HUES64 (cell line): ENCODE measurements at regions not wholly inside any gene's neighbourhood (a gene's known extent, or its start where the extent isn't known, plus 50 kb on each side); places are given as distances from the start of the nearest gene placed in this dataset.
"Not testable (repeated sequence)": the region's sequence is repeated elsewhere in the genome, so short reads cannot be mapped to it uniquely, and the experiment has no call there.

ENCODE experiments used
- H3K27ac ChIP-seq: 2 replicates; pipeline ENCODE4 v1.7.0; 2013; ENCODE audit warnings: low read depth, low read length, inconsistent platforms
- H3K27me3 ChIP-seq: 2 replicates; pipeline ENCODE4 v1.6.1; 2013; ENCODE audit warnings: mild to moderate bottlenecking, low read length; ENCODE audit not compliant: insufficient read depth
- H3K36me3 ChIP-seq: 2 replicates; pipeline ENCODE4 v1.6.1; 2013; ENCODE audit warnings: mild to moderate bottlenecking, low read length; ENCODE audit not compliant: insufficient read depth
- H3K4me1 ChIP-seq: 2 replicates; pipeline ENCODE4 v1.6.1; 2013; ENCODE audit warnings: mild to moderate bottlenecking, low read length, moderate library complexity; ENCODE audit not compliant: insufficient read depth
- H3K4me3 ChIP-seq: 2 replicates; pipeline ENCODE4 v1.5.1; 2013; ENCODE audit warnings: mild to moderate bottlenecking, low read length, moderate library complexity
- H3K9ac ChIP-seq: 2 replicates; pipeline ENCODE4 v1.6.1; 2013; ENCODE audit warnings: mild to moderate bottlenecking, low read depth, low read length
- H3K9me3 ChIP-seq: 2 replicates; pipeline ENCODE4 v1.6.1; 2013; ENCODE audit warnings: low read depth, low read length; ENCODE audit not compliant: insufficient read depth
- WGBS: fragments of 150-250, 120-280 bp; methylation state at CpG from one replicate; pipeline ENCODE4 v1.1.7; 2013; ENCODE audit warnings: missing lambda C conversion rate; 5-methylcytosine and 5-hydroxymethylcytosine counted together

DNA sequence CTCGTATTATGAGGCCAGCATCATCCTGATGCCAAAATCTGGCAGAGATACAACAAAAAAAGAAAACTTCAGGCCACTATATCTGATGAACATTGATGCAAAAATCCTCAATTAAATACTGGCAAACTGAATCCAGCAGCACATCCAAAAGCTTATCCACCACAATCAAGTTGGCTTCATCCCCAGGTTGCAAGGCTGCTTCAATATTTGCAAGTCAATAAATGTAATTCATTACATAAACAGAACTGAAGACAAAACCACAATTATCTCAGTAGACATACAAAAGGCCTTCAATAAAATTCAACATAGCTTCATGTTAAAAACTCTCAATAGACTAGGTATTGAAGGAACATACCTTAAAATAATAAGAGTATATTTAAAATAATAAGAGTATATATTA, 815.3 kb upstream of the SLITRK1 start:
- H3K27me3 ChIP-seq, H3K36me3 ChIP-seq, H3K9ac ChIP-seq, H3K4me1 ChIP-seq, H3K4me3 ChIP-seq, H3K27ac ChIP-seq, H3K9me3 ChIP-seq: not testable (repeated sequence)
- 95% methylated on average over 1 of the region's 1 CpG for WGBS

DNA sequence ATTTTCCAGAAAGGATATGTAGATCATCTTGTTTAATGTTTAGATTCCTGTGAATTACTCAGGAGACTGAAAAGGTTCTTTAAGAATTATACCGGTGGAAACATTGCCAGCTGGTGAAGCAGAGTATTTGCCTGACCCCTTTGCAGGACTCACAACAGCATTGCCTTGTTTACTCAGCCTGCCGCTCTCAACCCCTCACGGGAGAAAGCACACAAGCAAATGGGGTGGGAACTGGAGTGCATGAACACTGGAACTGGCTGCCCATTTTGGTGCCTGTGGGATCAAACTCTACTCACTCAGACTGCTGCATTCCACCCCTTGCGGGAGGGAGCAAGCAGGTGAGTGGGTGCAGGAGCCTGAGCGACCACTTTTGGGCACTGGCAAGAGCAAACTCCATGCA, 804.7 kb upstream of the SLITRK1 start:
- Histone ChIP-seq H3K36me3 (no peaks in the 10 kb centered on the region), H3K4me3 (no peak overlapping the region), H3K9me3 (no peaks in the 10 kb centered on the region), H3K9ac (no peak overlapping the region), H3K27me3 (no peaks in the 10 kb centered on the region), H3K27ac (no peak overlapping the region), H3K4me1 (no peaks in the 10 kb centered on the region)
- WGBS = 95% methylated on average over 5 of the region's 5 CpGs

DNA sequence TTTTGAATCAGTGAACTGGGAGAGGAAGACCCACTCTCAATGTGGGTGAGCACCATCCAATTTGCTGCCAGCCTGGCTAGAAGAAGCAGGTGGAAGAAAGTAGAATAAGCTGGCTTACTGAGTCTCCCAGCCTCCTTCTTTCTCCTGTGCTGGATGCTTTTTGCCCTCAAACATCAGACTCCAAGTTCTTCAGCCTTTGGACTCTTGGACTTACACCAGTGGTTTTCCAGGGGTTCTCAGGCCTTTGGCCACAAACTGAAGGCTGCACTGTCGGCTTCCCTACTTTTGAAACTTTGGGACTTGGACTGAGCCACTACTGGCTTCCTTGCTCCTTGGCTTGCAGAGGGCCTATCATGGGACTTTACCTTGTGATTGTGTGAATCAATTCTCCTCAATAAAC, 804.2 kb upstream of the SLITRK1 start:
- H3K4me3 ChIP-seq = no peak overlapping the region
- no peak overlapping the region for H3K9ac ChIP-seq
- H3K4me1 ChIP-seq = no peaks in the 10 kb centered on the region
- H3K27me3 ChIP-seq = no peaks in the 10 kb centered on the region
- WGBS = 100% methylated on average over 1 of the region's 1 CpG
- H3K9me3 ChIP-seq = no peaks in the 10 kb centered on the region
- H3K27ac ChIP-seq = no peak overlapping the region
- H3K36me3 ChIP-seq = no peaks in the 10 kb centered on the region

DNA sequence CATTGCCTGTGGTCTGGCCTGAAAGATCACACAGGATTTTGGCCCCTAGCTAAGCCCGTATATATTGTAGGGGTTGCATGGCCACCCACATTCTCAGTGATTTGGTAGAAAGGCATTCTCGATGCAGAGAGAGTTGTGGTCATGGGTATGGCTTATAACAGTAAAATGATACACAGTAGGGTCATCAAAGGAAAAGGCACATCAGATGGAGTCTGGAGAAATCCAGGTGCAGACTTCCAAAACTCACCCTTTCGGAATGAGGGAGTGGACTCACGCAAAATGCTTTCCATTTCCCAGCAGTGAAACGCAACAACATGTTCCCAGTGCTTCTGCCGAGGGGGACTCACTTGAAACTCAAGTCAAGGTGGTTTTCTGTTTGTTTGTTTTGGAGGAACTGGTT, 802.5 kb upstream of the SLITRK1 start:
- no peaks in the 10 kb centered on the region for H3K36me3 ChIP-seq
- no peaks in the 10 kb centered on the region for H3K4me1 ChIP-seq
- 96% methylated on average over 6 of the region's 6 CpGs for WGBS
- no peak overlapping the region for H3K4me3 ChIP-seq
- no peak overlapping the region for H3K27ac ChIP-seq
- no peak overlapping the region for H3K9ac ChIP-seq
- no peaks in the 10 kb centered on the region for H3K9me3 ChIP-seq
- H3K27me3 ChIP-seq = no peaks in the 10 kb centered on the region

DNA sequence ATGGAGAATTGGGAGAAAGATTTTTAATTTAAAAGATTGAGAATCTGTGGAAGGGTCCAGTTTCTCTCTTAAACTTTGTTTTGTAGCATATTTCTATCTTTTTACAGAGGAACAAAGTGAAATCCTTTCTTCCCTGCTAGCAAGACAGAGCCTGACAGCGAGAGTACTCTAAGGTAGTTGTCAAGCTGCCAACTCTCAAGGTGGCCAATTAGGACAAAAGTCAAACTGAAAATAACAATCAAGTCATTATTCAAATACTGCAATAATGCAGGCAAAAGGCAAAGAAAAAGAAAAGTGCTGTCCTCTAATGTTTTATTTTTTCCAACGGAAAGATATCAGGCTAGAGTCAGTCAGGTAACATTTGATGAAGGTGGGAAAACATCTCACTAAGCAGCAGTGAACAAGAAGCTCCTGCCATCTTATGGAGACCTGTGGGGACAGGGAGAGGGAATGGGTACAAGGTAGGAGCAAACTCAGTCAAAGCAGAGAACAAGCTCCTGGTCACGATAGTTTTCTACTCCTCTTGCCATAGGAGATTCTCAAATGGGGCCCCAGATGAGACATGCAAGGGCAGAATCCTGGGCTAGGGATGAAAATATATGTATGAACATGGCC, 801.9 kb upstream of the SLITRK1 start:
- 90% methylated on average over 3 of the region's 3 CpGs for WGBS
- Histone ChIP-seq H3K36me3 (no peaks in the 10 kb centered on the region), H3K4me3 (no peak overlapping the region), H3K27ac (no peak overlapping the region), H3K9ac (no peak overlapping the region), H3K9me3 (no peaks in the 10 kb centered on the region), H3K27me3 (no peaks in the 10 kb centered on the region), H3K4me1 (no peaks in the 10 kb centered on the region)

DNA sequence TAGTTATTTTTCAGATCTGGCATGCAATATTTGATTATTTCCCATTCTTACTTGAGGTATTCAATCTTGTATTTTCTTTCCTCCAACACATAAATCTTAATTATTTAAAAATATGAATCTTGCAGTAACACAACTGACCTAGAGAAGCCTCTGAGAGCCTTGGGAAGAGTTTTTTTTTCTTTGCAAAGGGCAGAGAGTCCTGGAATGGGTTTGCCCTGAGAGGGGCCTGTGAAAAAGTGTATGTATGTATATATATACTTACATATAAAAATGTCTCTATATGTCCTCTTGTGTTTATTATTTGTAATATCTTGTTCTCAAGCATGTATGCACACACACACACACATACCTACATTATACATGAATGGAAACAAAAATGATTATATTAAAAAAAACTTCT, 801.2 kb upstream of the SLITRK1 start:
- no peak overlapping the region for H3K27ac ChIP-seq

DNA sequence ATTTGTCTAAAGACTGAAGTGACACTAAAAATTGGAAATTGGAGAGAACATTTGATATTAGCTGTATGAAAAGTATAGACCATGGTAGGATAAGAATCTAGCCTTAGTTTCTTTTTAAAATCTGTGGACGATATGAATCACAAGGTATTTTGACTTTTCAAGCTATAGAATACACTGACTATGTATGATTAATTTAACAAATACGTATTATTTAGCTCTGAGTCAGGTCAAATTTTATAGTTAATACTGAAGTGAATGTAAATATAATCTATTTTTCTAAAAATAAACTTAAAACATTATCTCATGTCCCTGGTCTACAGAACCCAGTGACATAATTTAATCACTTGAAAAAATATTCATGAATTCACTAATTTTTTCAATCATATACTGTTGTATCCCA, 795.6 kb upstream of the SLITRK1 start:
- Histone ChIP-seq H3K27me3 (no peaks in the 10 kb centered on the region), H3K9ac (no peak overlapping the region), H3K4me1 (peaks cover under 1% of the 10 kb centered on the region; the same call in 1 of the 2 replicates), H3K9me3 (no peaks in the 10 kb centered on the region), H3K4me3 (no peak overlapping the region), H3K27ac (no peak overlapping the region), H3K36me3 (no peaks in the 10 kb centered on the region)
- WGBS = no CpG with 5 or more reads among the region's 2 CpGs

More for the DNA sequence above, 801.2 kb upstream of the SLITRK1 start:
- H3K36me3 ChIP-seq = no peaks in the 10 kb centered on the region
- no peak overlapping the region for H3K9ac ChIP-seq
- H3K9me3 ChIP-seq = no peaks in the 10 kb centered on the region
- no peaks in the 10 kb centered on the region for H3K27me3 ChIP-seq
- no peak overlapping the region for H3K4me3 ChIP-seq
- no peaks in the 10 kb centered on the region for H3K4me1 ChIP-seq

DNA sequence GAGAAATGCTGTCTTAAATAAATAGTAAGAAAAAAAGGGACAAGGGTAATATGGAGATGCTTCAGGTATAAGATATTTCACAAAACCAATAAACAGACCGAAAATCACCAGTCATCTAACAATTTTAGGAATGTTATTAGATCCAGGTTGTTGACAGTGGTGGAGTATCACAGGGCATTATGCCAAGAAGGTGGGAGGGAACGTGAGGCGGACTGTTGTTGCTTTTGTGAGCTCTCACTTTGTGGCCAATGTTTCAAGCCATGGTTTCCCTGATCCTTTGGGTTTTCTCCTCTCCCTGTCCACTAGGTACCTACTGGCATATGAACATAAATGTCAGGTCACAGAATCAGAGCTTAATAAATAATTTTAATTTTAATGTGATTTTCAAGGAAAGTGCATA, 790.3 kb upstream of the SLITRK1 start:
- H3K9me3 ChIP-seq = no peaks in the 10 kb centered on the region
- H3K4me3 ChIP-seq = no peak overlapping the region
- H3K27me3 ChIP-seq = no peaks in the 10 kb centered on the region
- H3K36me3 ChIP-seq = no peaks in the 10 kb centered on the region
- H3K4me1 ChIP-seq = peaks cover 7% of the 10 kb centered on the region; the same call in 1 of the 2 replicates
- H3K27ac ChIP-seq = no peak overlapping the region
- H3K9ac ChIP-seq = no peak overlapping the region
- 90% methylated on average over 2 of the region's 3 CpGs for WGBS

DNA sequence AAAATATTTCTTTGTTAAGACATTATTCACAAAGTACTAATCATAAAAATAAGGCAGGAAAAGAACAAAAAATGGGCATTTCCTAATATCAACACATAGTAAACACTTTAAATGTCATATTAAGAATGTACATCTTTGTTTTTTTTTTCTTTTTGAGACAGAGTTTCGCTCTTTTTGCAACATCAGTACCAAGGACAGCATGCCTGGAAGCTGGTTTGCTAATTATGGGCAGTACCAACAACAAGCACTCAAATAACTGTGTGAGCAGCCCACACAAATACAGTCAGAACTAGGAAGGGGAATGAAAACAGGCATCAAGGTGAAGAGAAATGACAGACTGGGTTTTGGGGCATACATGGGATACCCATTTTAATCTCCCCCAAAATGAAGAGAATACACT, 788.0 kb upstream of the SLITRK1 start:
- H3K36me3 ChIP-seq = no peaks in the 10 kb centered on the region
- H3K4me3 ChIP-seq = no peak overlapping the region
- no peaks in the 10 kb centered on the region for H3K9me3 ChIP-seq
- H3K27ac ChIP-seq = no peak overlapping the region
- WGBS = 83% methylated on average over 1 of the region's 1 CpG
- H3K27me3 ChIP-seq = no peaks in the 10 kb centered on the region
- H3K9ac ChIP-seq = no peak overlapping the region
- H3K4me1 ChIP-seq = peaks cover 7% of the 10 kb centered on the region; the same call in 1 of the 2 replicates

DNA sequence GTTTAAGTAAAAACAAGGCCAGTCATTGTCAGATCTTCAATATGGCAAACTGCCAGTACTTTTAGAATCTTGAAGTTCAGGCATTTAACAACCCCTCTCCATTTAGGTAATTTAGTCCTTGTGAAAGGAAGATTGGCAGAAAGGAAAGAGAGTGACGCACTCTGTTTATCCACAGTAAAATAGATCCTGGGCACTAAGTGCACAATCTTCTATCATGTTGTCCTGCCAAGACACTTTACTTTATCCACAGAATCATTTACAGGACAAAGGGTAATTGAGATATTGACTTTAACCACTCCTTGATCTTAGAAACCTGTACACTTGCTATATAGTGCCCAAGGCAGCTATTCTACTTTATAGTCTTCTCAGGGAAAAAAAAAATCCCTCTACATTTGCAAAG, 786.4 kb upstream of the SLITRK1 start:
- WGBS = no CpG with 5 or more reads among the region's 1 CpG
- Histone ChIP-seq H3K4me3 (no peak overlapping the region), H3K27ac (no peak overlapping the region), H3K9ac (no peak overlapping the region), H3K9me3 (no peaks in the 10 kb centered on the region), H3K27me3 (no peaks in the 10 kb centered on the region), H3K4me1 (peaks cover 7% of the 10 kb centered on the region; the same call in 1 of the 2 replicates), H3K36me3 (no peaks in the 10 kb centered on the region)

DNA sequence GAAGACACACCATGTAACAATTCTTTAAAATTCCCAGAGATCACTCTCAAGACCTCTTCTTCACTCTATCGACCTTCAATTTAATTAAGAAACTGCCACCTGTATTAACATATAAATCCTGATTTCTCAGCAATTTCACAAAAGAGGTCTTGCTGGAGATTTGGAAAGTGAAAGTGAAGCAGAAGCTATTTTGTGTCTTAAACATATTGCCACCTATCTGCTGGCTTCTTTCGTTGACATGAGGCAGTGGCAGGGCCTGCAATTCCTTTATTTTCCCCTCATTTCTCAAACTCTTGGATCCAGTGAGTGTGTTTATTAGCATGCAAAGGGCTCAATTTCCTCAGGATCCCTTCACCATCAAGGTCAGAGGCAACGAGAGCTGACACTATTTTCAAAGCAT, 780.2 kb upstream of the SLITRK1 start:
- H3K9ac ChIP-seq = no peak overlapping the region
- no peak overlapping the region for H3K27ac ChIP-seq
- peaks cover 10% of the 10 kb centered on the region for H3K4me1 ChIP-seq
- no peak overlapping the region for H3K4me3 ChIP-seq
- no peaks in the 10 kb centered on the region for H3K9me3 ChIP-seq
- 87% methylated on average over 3 of the region's 3 CpGs for WGBS
- H3K27me3 ChIP-seq = no peaks in the 10 kb centered on the region
- H3K36me3 ChIP-seq = no peaks in the 10 kb centered on the region

DNA sequence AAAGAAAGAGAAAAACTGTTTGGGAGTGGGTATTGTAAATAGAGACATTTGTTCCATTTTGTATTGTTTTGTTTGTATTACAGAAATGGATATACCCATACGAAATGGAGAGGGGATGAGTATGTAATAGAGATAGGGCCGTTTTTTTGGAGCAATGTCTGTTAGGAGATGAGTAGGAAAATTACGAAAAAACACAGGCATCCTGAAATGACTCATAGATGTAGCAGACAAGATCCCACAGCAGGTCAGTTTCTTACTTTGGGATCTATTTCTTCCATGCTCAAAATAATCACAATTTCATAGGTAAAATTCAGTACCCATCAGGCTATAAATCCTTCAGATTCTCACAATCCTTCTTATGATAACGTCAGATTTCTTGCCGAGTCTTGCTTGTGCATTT, 779.4 kb upstream of the SLITRK1 start:
- Histone ChIP-seq H3K9me3 (no peaks in the 10 kb centered on the region), H3K9ac (no peak overlapping the region), H3K27me3 (no peaks in the 10 kb centered on the region), H3K4me3 (no peak overlapping the region), H3K27ac (no peak overlapping the region), H3K4me1 (peaks cover 16% of the 10 kb centered on the region), H3K36me3 (no peaks in the 10 kb centered on the region)
- 91% methylated on average over 5 of the region's 5 CpGs for WGBS
